WTC11 (cell line): ENCODE measurements at regions not wholly inside any gene's neighbourhood (a gene's known extent, or its start where the extent isn't known, plus 50 kb on each side); places are given as distances from the start of the nearest gene placed in this dataset.

Experiments used
- ATAC-seq: fragments of 200-7000 bp; cut with Tn5 transposase; 2 replicates; pipeline ENCODE4 v1.10.0; 2021; ENCODE audit warnings: mild to moderate bottlenecking, moderate library complexity
- CTCF ChIA-PET: fragments of 300-600 bp; sonication (Branson Sonifier 250); formaldehyde crosslinking; loops from one replicate; lab custom pipeline; 2021; ENCODE audit warnings: antibody characterized with exemption; lab: Charles Lee
- POLR2A ChIA-PET: fragments of 350-600 bp; sonication (Branson Sonifier 250); formaldehyde crosslinking; loops from one replicate; lab custom pipeline; 2021; ENCODE audit warnings: antibody characterized with exemption; lab: Charles Lee
- DNase-seq: peaks from one replicate; pipeline ENCODE4 v3.0.0; 2021; ENCODE audit warnings: low spot score
- H3K27ac Mint-ChIP-seq: 2 replicates; pipeline ENCODE4 v1.8.0; 2021; ENCODE audit warnings: mixed read lengths
- H3K27me3 Mint-ChIP-seq: 2 replicates; pipeline ENCODE4 v1.8.0; 2021; ENCODE audit warnings: low read depth, mild to moderate bottlenecking, moderate library complexity, mixed read lengths
- H3K36me3 Mint-ChIP-seq: 2 replicates; pipeline ENCODE4 v1.8.0; 2021; ENCODE audit warnings: mixed read lengths
- H3K4me1 Mint-ChIP-seq: 2 replicates; pipeline ENCODE4 v1.8.0; 2022; ENCODE audit warnings: mixed read lengths
- H3K4me3 Mint-ChIP-seq: 2 replicates; pipeline ENCODE4 v1.8.0; 2021; ENCODE audit warnings: mild to moderate bottlenecking, moderate library complexity, mixed read lengths
- H3K9me3 Mint-ChIP-seq: 2 replicates; pipeline ENCODE4 v1.8.0; 2021; ENCODE audit warnings: mixed read lengths
- ETV6 ChIP-seq: sonication (generic); formaldehyde crosslinking; IDR thresholded peaks from 2 replicates; pipeline ENCODE4 v1.8.1; 2022; ENCODE audit warnings: mild to moderate bottlenecking, missing genetic modification reagents
- FOXP4 ChIP-seq: sonication (generic); formaldehyde crosslinking; IDR thresholded peaks from 2 replicates; pipeline ENCODE4 v1.8.0; 2022; ENCODE audit warnings: mild to moderate bottlenecking, missing genetic modification reagents
- HMGA2 ChIP-seq: fragments of 250-450 bp; sonication (Bioruptor Pico); IDR thresholded peaks from 2 replicates; pipeline ENCODE4 v1.4.0; 2021; ENCODE audit warnings: mild to moderate bottlenecking, moderate library complexity
- HMGXB4 ChIP-seq: sonication (generic); formaldehyde crosslinking; IDR thresholded peaks from 2 replicates; pipeline ENCODE4 v1.8.1; 2023; ENCODE audit warnings: mild to moderate bottlenecking, moderate library complexity, missing genetic modification reagents
- IRF2 ChIP-seq: sonication (generic); formaldehyde crosslinking; IDR thresholded peaks from 2 replicates; pipeline ENCODE4 v1.8.0; 2022; ENCODE audit warnings: low read depth, missing genetic modification reagents, borderline replicate concordance
- MYBL2 ChIP-seq: sonication (generic); formaldehyde crosslinking; IDR thresholded peaks from 2 replicates; pipeline ENCODE4 v1.8.1; 2023; ENCODE audit warnings: mild to moderate bottlenecking, moderate library complexity, missing genetic modification reagents
- NR1H2 ChIP-seq: sonication (generic); formaldehyde crosslinking; IDR thresholded peaks from 2 replicates; pipeline ENCODE4 v1.9.0; 2021; ENCODE audit warnings: mild to moderate bottlenecking, moderate library complexity, missing genetic modification reagents
- PREB ChIP-seq: sonication (generic); formaldehyde crosslinking; IDR thresholded peaks from 2 replicates; pipeline ENCODE4 v1.8.1; 2022; ENCODE audit warnings: mild to moderate bottlenecking, missing genetic modification reagents, moderate library complexity, borderline replicate concordance
- RELA ChIP-seq: sonication (generic); formaldehyde crosslinking; IDR thresholded peaks from 2 replicates; pipeline ENCODE4 v1.8.1; 2022; ENCODE audit warnings: missing genetic modification reagents, mild to moderate bottlenecking, borderline replicate concordance
- RORB ChIP-seq: fragments of 250-450 bp; sonication (Bioruptor Pico); IDR thresholded peaks from 2 replicates; pipeline ENCODE4 v1.9.0; 2021; ENCODE audit warnings: mild to moderate bottlenecking
- TP53 ChIP-seq: sonication (generic); formaldehyde crosslinking; IDR thresholded peaks from 2 replicates; pipeline ENCODE4 v1.8.1; 2023; ENCODE audit warnings: mild to moderate bottlenecking, missing genetic modification reagents
- ZNF219 ChIP-seq: sonication (generic); formaldehyde crosslinking; IDR thresholded peaks from 2 replicates; pipeline ENCODE4 v1.8.0; 2023; ENCODE audit warnings: missing genetic modification reagents, mild to moderate bottlenecking, borderline replicate concordance
- ZNF416 ChIP-seq: fragments of 250-450 bp; sonication (Bioruptor Pico); IDR thresholded peaks from 2 replicates; pipeline ENCODE4 v1.9.0; 2021; ENCODE audit warnings: mild to moderate bottlenecking, inconsistent platforms
- ZNF423 ChIP-seq: fragments of 250-450 bp; sonication (Bioruptor Pico); IDR thresholded peaks from 2 replicates; pipeline ENCODE4 v2.1.2; 2022; ENCODE audit warnings: mild to moderate bottlenecking, moderate library complexity
- TF ChIP-seq, protein P1 (sequence below): sonication (generic); formaldehyde crosslinking; IDR thresholded peaks from 2 replicates; pipeline ENCODE4 v1.8.0; 2023; ENCODE audit warnings: missing genetic modification reagents
- TF ChIP-seq, protein P2 (sequence below): sonication (generic); formaldehyde crosslinking; IDR thresholded peaks from 2 replicates; pipeline ENCODE4 v1.8.0; 2022; ENCODE audit warnings: mild to moderate bottlenecking, missing genetic modification reagents
- TF ChIP-seq, protein P3 (sequence below): fragments of 250-450 bp; sonication (Bioruptor Pico); conservative IDR thresholded peaks from 2 replicates; pipeline ENCODE4 v1.9.0; 2021; ENCODE audit warnings: mild to moderate bottlenecking
- TF ChIP-seq, protein P4 (sequence below): sonication (generic); formaldehyde crosslinking; IDR thresholded peaks from 2 replicates; pipeline ENCODE4 v1.8.0; 2023; ENCODE audit warnings: mild to moderate bottlenecking, missing genetic modification reagents

DNA sequence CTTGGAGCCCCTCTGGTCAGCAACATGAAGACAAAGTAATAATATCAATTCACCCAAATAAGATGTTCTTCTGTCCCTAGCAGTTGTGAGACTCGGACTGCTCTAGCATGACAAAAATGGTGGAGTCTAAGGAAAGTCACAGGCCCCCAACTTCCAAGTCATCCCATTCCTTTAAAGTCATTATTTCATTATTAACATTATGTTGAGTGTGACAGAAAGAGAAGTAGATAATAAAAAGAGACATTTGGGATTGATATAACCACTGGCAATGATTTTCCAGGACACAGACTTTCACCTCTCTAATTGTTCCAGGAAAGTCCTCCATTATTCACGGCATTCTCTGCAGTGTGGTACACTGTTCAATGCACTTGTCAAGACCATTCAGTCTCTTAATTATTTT is 1533.0 kb upstream of the TENM4 start:
- no peaks in the 10 kb centered on the region for H3K9me3 Mint-ChIP-seq
- no peak overlapping the region for H3K27ac Mint-ChIP-seq
- CTCF ChIA-PET, result no interaction called here
- POLR2A ChIA-PET, result no interaction called here
- peaks cover 6% of the 10 kb centered on the region for H3K4me1 Mint-ChIP-seq
- no peaks in the 10 kb centered on the region for H3K27me3 Mint-ChIP-seq
- DNase-seq, result no peak
- no peak overlapping the region for H3K4me3 Mint-ChIP-seq
- ATAC-seq, result no peak
- no peaks in the 10 kb centered on the region for H3K36me3 Mint-ChIP-seq
- TF ChIP-seq, protein P1, sequence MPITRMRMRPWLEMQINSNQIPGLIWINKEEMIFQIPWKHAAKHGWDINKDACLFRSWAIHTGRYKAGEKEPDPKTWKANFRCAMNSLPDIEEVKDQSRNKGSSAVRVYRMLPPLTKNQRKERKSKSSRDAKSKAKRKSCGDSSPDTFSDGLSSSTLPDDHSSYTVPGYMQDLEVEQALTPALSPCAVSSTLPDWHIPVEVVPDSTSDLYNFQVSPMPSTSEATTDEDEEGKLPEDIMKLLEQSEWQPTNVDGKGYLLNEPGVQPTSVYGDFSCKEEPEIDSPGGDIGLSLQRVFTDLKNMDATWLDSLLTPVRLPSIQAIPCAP (CRISPR knock-in tag), result no peak
- TF ChIP-seq, protein P2, sequence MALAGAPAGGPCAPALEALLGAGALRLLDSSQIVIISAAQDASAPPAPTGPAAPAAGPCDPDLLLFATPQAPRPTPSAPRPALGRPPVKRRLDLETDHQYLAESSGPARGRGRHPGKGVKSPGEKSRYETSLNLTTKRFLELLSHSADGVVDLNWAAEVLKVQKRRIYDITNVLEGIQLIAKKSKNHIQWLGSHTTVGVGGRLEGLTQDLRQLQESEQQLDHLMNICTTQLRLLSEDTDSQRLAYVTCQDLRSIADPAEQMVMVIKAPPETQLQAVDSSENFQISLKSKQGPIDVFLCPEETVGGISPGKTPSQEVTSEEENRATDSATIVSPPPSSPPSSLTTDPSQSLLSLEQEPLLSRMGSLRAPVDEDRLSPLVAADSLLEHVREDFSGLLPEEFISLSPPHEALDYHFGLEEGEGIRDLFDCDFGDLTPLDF (CRISPR knock-in tag), result no peak
- TF ChIP-seq PREB (CRISPR knock-in tag) (no peak), RORB (no peak), MYBL2 (CRISPR knock-in tag) (no peak), ZNF219 (no peak), HMGA2 (CRISPR knock-in tag) (no peak), FOXP4 (CRISPR knock-in tag) (no peak), TP53 (no peak), ZNF423 (no peak), NR1H2 (no peak), ETV6 (CRISPR knock-in tag) (no peak), RELA (CRISPR knock-in tag) (no peak), HMGXB4 (CRISPR knock-in tag) (no peak), IRF2 (CRISPR knock-in tag) (no peak), ZNF416 (CRISPR knock-in tag) (no peak)
- TF ChIP-seq, protein P3, sequence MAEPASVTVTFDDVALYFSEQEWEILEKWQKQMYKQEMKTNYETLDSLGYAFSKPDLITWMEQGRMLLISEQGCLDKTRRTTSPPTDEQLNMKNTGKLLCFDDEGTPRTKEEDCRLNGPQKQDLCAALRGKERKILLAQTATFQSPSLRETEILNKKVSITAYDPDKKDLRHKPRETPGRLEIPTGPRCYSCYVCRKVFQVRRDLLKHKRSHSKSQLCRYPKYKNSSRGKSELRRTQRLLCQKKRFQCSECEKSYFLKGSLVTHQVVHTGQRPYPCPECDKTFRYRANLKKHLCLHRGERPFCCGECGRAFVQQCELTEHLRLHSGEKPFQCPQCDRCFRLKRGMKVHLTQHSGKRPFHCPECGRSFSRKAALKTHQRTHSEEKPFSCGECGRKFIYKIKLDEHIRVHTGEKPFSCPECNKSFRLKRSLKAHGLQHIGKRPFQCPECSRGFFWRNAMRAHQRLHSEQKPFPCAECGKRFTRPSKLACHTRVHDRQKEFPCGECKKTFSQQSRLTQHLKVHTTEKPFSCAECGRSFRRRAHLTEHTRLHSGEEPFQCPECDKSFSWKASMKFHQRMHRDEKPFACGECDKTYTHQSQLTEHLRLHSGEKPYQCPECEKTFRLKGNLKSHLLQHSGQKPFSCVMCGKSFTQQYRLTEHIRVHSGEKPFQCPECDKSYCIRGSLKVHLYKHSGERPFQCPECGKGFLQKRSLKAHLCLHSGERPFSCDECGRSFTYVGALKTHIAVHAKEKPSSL (CRISPR knock-in tag), result no peak
- TF ChIP-seq, protein P4, sequence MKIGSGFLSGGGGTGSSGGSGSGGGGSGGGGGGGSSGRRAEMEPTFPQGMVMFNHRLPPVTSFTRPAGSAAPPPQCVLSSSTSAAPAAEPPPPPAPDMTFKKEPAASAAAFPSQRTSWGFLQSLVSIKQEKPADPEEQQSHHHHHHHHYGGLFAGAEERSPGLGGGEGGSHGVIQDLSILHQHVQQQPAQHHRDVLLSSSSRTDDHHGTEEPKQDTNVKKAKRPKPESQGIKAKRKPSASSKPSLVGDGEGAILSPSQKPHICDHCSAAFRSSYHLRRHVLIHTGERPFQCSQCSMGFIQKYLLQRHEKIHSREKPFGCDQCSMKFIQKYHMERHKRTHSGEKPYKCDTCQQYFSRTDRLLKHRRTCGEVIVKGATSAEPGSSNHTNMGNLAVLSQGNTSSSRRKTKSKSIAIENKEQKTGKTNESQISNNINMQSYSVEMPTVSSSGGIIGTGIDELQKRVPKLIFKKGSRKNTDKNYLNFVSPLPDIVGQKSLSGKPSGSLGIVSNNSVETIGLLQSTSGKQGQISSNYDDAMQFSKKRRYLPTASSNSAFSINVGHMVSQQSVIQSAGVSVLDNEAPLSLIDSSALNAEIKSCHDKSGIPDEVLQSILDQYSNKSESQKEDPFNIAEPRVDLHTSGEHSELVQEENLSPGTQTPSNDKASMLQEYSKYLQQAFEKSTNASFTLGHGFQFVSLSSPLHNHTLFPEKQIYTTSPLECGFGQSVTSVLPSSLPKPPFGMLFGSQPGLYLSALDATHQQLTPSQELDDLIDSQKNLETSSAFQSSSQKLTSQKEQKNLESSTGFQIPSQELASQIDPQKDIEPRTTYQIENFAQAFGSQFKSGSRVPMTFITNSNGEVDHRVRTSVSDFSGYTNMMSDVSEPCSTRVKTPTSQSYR (CRISPR knock-in tag), result no peak
